Vagina (tissue), 2 donors: ENCODE measurements at regions not wholly inside any gene's neighbourhood (a gene's known extent, or its start where the extent isn't known, plus 50 kb on each side); places are given as distances from the start of the nearest gene placed in this dataset.

Source experiments
- POLR2A ChIP-seq, 2 donors: fragments of 450-650 bp; IDR thresholded peaks; one replicate each; pipeline ENCODE4 v1.6.1; 2017; ENCODE audit warnings: antibody characterized with exemption in 2 of 2, mild to moderate bottlenecking in 2 of 2, moderate library complexity in 2 of 2
- POLR2AphosphoS5 ChIP-seq, 2 donors: sonication (generic); formaldehyde crosslinking; IDR thresholded peaks; one replicate each; pipeline ENCODE4 v1.9.0; 2017; ENCODE audit warnings: antibody characterized with exemption in 2 of 2, mild to moderate bottlenecking in 2 of 2, low read depth in 1 of 2; ENCODE audit not compliant: insufficient read depth in 1 of 2
- TF ChIP-seq, protein P1 (sequence below), 3 experiments: fragments of 450-650 bp in 2 of 3; fragments of 200-600 bp in 1 of 3; sonication (generic) in 1 of 3; IDR thresholded peaks; one replicate each; pipeline ENCODE4 v1.5.1; 2017 to 2019; ENCODE audit warnings: antibody characterized with exemption in 3 of 3, mild to moderate bottlenecking in 2 of 3, moderate library complexity in 2 of 3

DNA sequence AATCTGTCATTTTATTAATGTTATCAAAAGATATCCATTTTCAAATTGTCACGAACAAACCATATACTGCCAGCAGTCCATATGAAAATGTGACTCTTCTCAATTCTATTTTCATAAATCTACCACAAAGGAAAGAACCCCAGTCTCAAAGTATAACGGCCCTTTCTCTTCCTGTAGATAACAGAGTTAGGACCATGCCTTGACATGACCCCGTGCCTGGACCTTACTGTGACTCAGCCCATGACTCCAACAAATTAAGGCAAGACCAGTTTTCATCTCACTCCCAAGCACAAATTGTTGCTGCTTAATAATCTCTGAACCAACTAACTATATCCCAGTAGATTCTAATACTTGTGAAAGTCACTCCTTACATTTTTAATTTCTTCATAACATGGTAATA lies 124.4 kb upstream of the NFIA start:
- TF ChIP-seq, protein P1, sequence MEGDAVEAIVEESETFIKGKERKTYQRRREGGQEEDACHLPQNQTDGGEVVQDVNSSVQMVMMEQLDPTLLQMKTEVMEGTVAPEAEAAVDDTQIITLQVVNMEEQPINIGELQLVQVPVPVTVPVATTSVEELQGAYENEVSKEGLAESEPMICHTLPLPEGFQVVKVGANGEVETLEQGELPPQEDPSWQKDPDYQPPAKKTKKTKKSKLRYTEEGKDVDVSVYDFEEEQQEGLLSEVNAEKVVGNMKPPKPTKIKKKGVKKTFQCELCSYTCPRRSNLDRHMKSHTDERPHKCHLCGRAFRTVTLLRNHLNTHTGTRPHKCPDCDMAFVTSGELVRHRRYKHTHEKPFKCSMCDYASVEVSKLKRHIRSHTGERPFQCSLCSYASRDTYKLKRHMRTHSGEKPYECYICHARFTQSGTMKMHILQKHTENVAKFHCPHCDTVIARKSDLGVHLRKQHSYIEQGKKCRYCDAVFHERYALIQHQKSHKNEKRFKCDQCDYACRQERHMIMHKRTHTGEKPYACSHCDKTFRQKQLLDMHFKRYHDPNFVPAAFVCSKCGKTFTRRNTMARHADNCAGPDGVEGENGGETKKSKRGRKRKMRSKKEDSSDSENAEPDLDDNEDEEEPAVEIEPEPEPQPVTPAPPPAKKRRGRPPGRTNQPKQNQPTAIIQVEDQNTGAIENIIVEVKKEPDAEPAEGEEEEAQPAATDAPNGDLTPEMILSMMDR (IDR thresholded peaks at IDR 0.05), result no peak
- no peak for TF ChIP-seq POLR2A (IDR thresholded peaks at IDR 0.05)
- no peak for TF ChIP-seq POLR2AphosphoS5 (IDR thresholded peaks at IDR 0.05; ENCODE audit: insufficient read depth in 1 of 2, low read depth in 1 of 2)
